Stomach (tissue), 8 donors: ENCODE measurements at regions not wholly inside any gene's neighbourhood (a gene's known extent, or its start where the extent isn't known, plus 50 kb on each side); places are given as distances from the start of the nearest gene placed in this dataset.

Experiments used
- DNase-seq, 2 donors: peaks; one replicate each; pipeline versions ENCODE4 v3.0.0 to v3.0.0-alpha.2; 2013 to 2019
- H3K27ac ChIP-seq, 5 donors: fragments of 200-600 bp in 4 of 5; sonication (generic) in 4 of 5; one replicate each; pipeline ENCODE4 v1.5.1; 2013 to 2019; ENCODE audit warnings: mild to moderate bottlenecking in 1 of 5, moderate library complexity in 1 of 5
- H3K27me3 ChIP-seq, 3 donors: fragments of 200-600 bp; sonication (generic); one replicate each; pipeline ENCODE4 v1.5.1; 2017 to 2019; ENCODE audit warnings: mixed run types in 1 of 3
- H3K36me3 ChIP-seq, 4 donors: fragments of 200-600 bp; sonication (generic); 1 replicate in 3 of 4; 2 replicates in 1 of 4; pipeline ENCODE4 v1.5.1; 2016 to 2019
- H3K4me1 ChIP-seq, 4 donors: fragments of 200-600 bp; sonication (generic); one replicate each; pipeline ENCODE4 v1.5.1; 2016 to 2019
- H3K4me3 ChIP-seq, 4 donors: fragments of 200-600 bp; sonication (generic) in 3 of 4; one replicate each; pipeline ENCODE4 v1.5.1; 2016 to 2019; ENCODE audit warnings: mild to moderate bottlenecking in 1 of 4
- H3K9me3 ChIP-seq, 4 donors: fragments of 200-600 bp; sonication (generic); one replicate each; pipeline ENCODE4 v1.5.1; 2016 to 2019
- CTCF ChIP-seq, 7 experiments: fragments of 450-650 bp in 4 of 7; fragments of 200-600 bp in 3 of 7; sonication (generic) in 3 of 7; IDR thresholded peaks; one replicate each; pipeline ENCODE4 v1.5.1; 2016 to 2019; ENCODE audit warnings: antibody characterized with exemption in 7 of 7, control low read depth in 2 of 7, mild to moderate bottlenecking in 1 of 7
- EP300 ChIP-seq: sonication (generic); formaldehyde crosslinking; IDR thresholded peaks from one replicate; pipeline ENCODE4 v1.6.1; 2017; ENCODE audit warnings: antibody characterized with exemption
- POLR2A ChIP-seq, 4 donors: fragments of 450-650 bp; IDR thresholded peaks; one replicate each; pipeline ENCODE4 v1.6.1; 2016; ENCODE audit warnings: antibody characterized with exemption in 4 of 4, control low read depth in 2 of 4, mild to moderate bottlenecking in 1 of 4, moderate library complexity in 1 of 4
- POLR2AphosphoS5 ChIP-seq, 3 donors: sonication (generic); formaldehyde crosslinking; IDR thresholded peaks; one replicate each; pipeline ENCODE4 v1.6.1; 2016; ENCODE audit warnings: antibody characterized with exemption in 3 of 3
- WGBS, 5 donors: extraction: QIAGEN DNeasy Blood & Tissue Kit in 3 of 5; methylation state at CpG; one replicate each; pipeline versions ENCODE4 v1.1.5 to v1.1.7; 2013 to 2018; 5-methylcytosine and 5-hydroxymethylcytosine counted together
- intact Hi-C: fragments of 100-400 bp; cut with DNase I; formaldehyde crosslinking; loops from one replicate; pipeline ENCODE4 v1.15.1; 2023; ENCODE audit warnings: low total_unique reads
- donor health status: healthy with polysubstance abuse.
- donor health status: Bipolar disorder and iron deficiency.
- donor health status: healthy.

GRCh38 chr10:6823770-6824169, 243.7 kb upstream of the PRKCQ start:
- no peaks in the 10 kb centered on the region for H3K9me3 ChIP-seq
- no peak for DNase-seq
- no peak overlapping the region for H3K4me3 ChIP-seq
- WGBS, 5 donors = 0 to 31% (median 0%) methylated on average over 1 of the region's 1 CpG
- intact Hi-C loops = no loop called here
- no peak overlapping the region for H3K27ac ChIP-seq
- H3K27me3 ChIP-seq = peaks cover 0 to 9% (median 3%) of the 10 kb centered on the region in 3 donors
- no peaks in the 10 kb centered on the region for H3K4me1 ChIP-seq
- no peaks in the 10 kb centered on the region for H3K36me3 ChIP-seq
- TF ChIP-seq EP300 (no peak), POLR2AphosphoS5 (IDR thresholded peaks at IDR 0.05) (no peak), POLR2A (IDR thresholded peaks at IDR 0.05) (no peak), CTCF (IDR thresholded peaks at IDR 0.05) (no peak)

- DNase-seq = no peak
- Histone ChIP-seq H3K9me3 (no peaks in the 10 kb centered on the region), H3K36me3 (no peaks in the 10 kb centered on the region), H3K4me1 (no peaks in the 10 kb centered on the region), H3K4me3 (no peak overlapping the region), H3K27me3 (peaks cover 0 to 12% (median 4%) of the 10 kb centered on the region in 3 donors), H3K27ac (no peak overlapping the region)
- 68 to 87% (median 83%) methylated on average over 10 of the region's 10 CpGs for WGBS, 5 donors
- intact Hi-C loops = no loop called here
- TF ChIP-seq POLR2AphosphoS5 (IDR thresholded peaks at IDR 0.05) (no peak), CTCF (IDR thresholded peaks at IDR 0.05) (no peak), EP300 (no peak), POLR2A (IDR thresholded peaks at IDR 0.05) (no peak)
Observed at GRCh38 chr10:6819301-6819700, 239.2 kb upstream of the PRKCQ start.

- no peak for TF ChIP-seq EP300
- TF ChIP-seq POLR2A (IDR thresholded peaks at IDR 0.05) = no peak
- no peak for TF ChIP-seq POLR2AphosphoS5 (IDR thresholded peaks at IDR 0.05)
- no peak for TF ChIP-seq CTCF (IDR thresholded peaks at IDR 0.05)
- Histone ChIP-seq H3K4me1 (no peaks in the 10 kb centered on the region), H3K36me3 (no peaks in the 10 kb centered on the region), H3K4me3 (no peak overlapping the region), H3K9me3 (no peaks in the 10 kb centered on the region), H3K27ac (no peak overlapping the region), H3K27me3 (peaks cover 0 to 12% (median 4%) of the 10 kb centered on the region in 3 donors)
- no peak for DNase-seq
- intact Hi-C loops = no loop called here
- 61 to 77% (median 69%) methylated on average over 4 of the region's 4 CpGs for WGBS, 5 donors
Observed at GRCh38 chr10:6817770-6818169, 237.7 kb upstream of the PRKCQ start.

GRCh38 chr10:6815346-6815745, 235.3 kb upstream of the PRKCQ start:
- intact Hi-C loops = no loop called here
- Histone ChIP-seq H3K36me3 (no peaks in the 10 kb centered on the region), H3K4me1 (no peaks in the 10 kb centered on the region), H3K27me3 (peaks cover 0 to 12% (median 4%) of the 10 kb centered on the region in 3 donors), H3K9me3 (no peaks in the 10 kb centered on the region), H3K4me3 (no peak overlapping the region), H3K27ac (no peak overlapping the region)
- no peak for DNase-seq
- TF ChIP-seq POLR2A (IDR thresholded peaks at IDR 0.05) (no peak), EP300 (no peak), POLR2AphosphoS5 (IDR thresholded peaks at IDR 0.05) (no peak), CTCF (IDR thresholded peaks at IDR 0.05) (no peak)
- 66 to 88% (median 79%) methylated on average over 3 of the region's 3 CpGs for WGBS, 5 donors
